Transverse colon (tissue), 4 donors: ENCODE measurements at regions not wholly inside any gene's neighbourhood (a gene's known extent, or its start where the extent isn't known, plus 50 kb on each side); places are given as distances from the start of the nearest gene placed in this dataset.

Experiments used
- EP300 ChIP-seq: sonication (generic); formaldehyde crosslinking; IDR thresholded peaks from one replicate; pipeline ENCODE4 v1.6.1; 2017; ENCODE audit warnings: antibody characterized with exemption, low read depth
- POLR2AphosphoS5 ChIP-seq, 3 donors: sonication (generic); formaldehyde crosslinking; IDR thresholded peaks; one replicate each; pipeline ENCODE4 v1.6.1; 2016; ENCODE audit warnings: antibody characterized with exemption in 3 of 3
- TF ChIP-seq, protein P1 (sequence below), 5 experiments: fragments of 200-600 bp in 3 of 5; fragments of 450-650 bp in 2 of 5; sonication (generic) in 3 of 5; IDR thresholded peaks; 1 replicate in 2 of 5; 2 replicates in 3 of 5; pipeline ENCODE4 v1.5.1; 2016 to 2017; ENCODE audit warnings: antibody characterized with exemption in 5 of 5, inconsistent platforms in 3 of 5, mild to moderate bottlenecking in 2 of 5, moderate library complexity in 1 of 5

DNA sequence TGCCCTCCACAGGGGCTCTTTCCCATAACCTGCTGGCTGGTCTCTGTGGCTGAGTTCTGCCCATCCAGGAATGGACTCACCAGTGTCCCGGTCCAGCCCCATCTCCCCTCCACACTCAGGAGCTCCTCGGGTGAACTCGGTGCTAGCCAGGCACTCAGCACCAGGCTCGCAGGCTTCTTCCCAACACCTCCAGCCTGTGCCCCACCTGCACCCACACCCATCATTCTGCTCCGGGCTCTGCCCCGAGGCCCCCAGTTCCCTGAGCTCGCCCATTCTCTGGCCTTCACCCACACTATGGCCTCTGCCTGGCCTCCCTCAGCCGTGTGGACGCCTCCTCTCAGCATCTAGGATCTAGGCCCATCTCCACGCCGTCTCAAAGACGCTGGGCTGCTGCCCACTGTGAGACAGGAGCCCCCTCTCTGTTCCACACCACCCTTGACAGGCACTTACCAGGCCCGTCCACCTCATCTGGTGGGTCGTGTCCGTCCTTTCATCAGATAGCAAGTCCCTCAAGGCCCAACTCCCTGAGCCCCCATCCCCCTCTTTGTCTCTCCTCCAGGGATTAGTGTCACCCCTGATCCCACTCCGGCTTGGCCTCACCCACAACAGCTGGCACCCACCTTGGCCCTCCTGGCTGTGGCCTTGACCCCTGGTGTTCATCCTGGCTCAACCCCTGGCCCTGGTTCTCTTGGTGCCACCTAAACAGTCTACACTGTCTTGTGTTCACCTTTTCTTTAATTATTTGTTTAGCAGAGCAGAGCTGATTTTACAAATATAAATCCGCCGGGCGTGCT lies 76.0 kb upstream of the FAM20C start:
- no peak for TF ChIP-seq EP300
- TF ChIP-seq POLR2AphosphoS5 (IDR thresholded peaks at IDR 0.05), result no peak
- TF ChIP-seq, protein P1, sequence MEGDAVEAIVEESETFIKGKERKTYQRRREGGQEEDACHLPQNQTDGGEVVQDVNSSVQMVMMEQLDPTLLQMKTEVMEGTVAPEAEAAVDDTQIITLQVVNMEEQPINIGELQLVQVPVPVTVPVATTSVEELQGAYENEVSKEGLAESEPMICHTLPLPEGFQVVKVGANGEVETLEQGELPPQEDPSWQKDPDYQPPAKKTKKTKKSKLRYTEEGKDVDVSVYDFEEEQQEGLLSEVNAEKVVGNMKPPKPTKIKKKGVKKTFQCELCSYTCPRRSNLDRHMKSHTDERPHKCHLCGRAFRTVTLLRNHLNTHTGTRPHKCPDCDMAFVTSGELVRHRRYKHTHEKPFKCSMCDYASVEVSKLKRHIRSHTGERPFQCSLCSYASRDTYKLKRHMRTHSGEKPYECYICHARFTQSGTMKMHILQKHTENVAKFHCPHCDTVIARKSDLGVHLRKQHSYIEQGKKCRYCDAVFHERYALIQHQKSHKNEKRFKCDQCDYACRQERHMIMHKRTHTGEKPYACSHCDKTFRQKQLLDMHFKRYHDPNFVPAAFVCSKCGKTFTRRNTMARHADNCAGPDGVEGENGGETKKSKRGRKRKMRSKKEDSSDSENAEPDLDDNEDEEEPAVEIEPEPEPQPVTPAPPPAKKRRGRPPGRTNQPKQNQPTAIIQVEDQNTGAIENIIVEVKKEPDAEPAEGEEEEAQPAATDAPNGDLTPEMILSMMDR (IDR thresholded peaks at IDR 0.05), result no peak
